Left ventricle myocardium inferior (tissue), 1 donor: ENCODE measurements at regions not wholly inside any gene's neighbourhood (a gene's known extent, or its start where the extent isn't known, plus 50 kb on each side); places are given as distances from the start of the nearest gene placed in this dataset.

ENCODE experiments used
- DNase-seq: peaks from one replicate; pipeline ENCODE4 v3.0.0-alpha.2; 2020
- H3K27ac ChIP-seq: fragments of 200-600 bp; replicated peaks from 2 replicates; pipeline ENCODE4 v1.8.0; 2021
- H3K27me3 ChIP-seq: fragments of 200-600 bp; 2 replicates; pipeline ENCODE4 v1.8.0; 2021; ENCODE audit warnings: low read depth
- H3K36me3 ChIP-seq: fragments of 200-600 bp; 2 replicates; pipeline ENCODE4 v1.8.0; 2021
- H3K4me1 ChIP-seq: fragments of 200-600 bp; 2 replicates; pipeline ENCODE4 v1.8.0; 2021
- H3K4me3 ChIP-seq: fragments of 200-600 bp; 2 replicates; pipeline ENCODE4 v1.8.0; 2021; ENCODE audit warnings: mild to moderate bottlenecking, moderate library complexity
- H3K9me3 ChIP-seq: fragments of 200-600 bp; replicated peaks from 2 replicates; pipeline ENCODE4 v1.8.0; 2021
- CTCF ChIP-seq: fragments of 200-600 bp; IDR thresholded peaks from 2 replicates; pipeline ENCODE4 v1.8.0; 2021; ENCODE audit warnings: antibody characterized with exemption, mild to moderate bottlenecking, borderline replicate concordance
- intact Hi-C: fragments of 100-400 bp; cut with micrococcal nuclease; formaldehyde crosslinking; loops from one replicate; pipeline ENCODE4 v1.11.0; 2022
- donor health status: DM: no; HTN: yes; CAD: no; lungs with severe emphysema.

- Histone ChIP-seq H3K4me3 (no peak overlapping the region), H3K27ac (no peak overlapping the region), H3K36me3 (no peaks in the 10 kb centered on the region), H3K27me3 (no peaks in the 10 kb centered on the region), H3K4me1 (no peaks in the 10 kb centered on the region), H3K9me3 (no peaks in the 10 kb centered on the region)
- intact Hi-C loops = no loop called here
- no peak for DNase-seq
- no peak for TF ChIP-seq CTCF
These were observed 233.4 kb downstream of the SOCS6 start for GRCh38 chr18:70522183-70522680.

GRCh38 chr18:70520867-70521266, 232.0 kb downstream of the SOCS6 start:
- intact Hi-C loops = no loop called here
- no peak overlapping the region for H3K27ac ChIP-seq
- no peaks in the 10 kb centered on the region for H3K36me3 ChIP-seq
- no peaks in the 10 kb centered on the region for H3K27me3 ChIP-seq
- no peaks in the 10 kb centered on the region for H3K4me1 ChIP-seq
- H3K4me3 ChIP-seq = no peak overlapping the region
- TF ChIP-seq CTCF = no peak
- H3K9me3 ChIP-seq = no peaks in the 10 kb centered on the region
- DNase-seq = no peak

- H3K4me1 ChIP-seq = no peaks in the 10 kb centered on the region
- H3K36me3 ChIP-seq = no peaks in the 10 kb centered on the region
- no peak for DNase-seq
- no peaks in the 10 kb centered on the region for H3K9me3 ChIP-seq
- H3K4me3 ChIP-seq = no peak overlapping the region
- TF ChIP-seq CTCF = no peak
- no peak overlapping the region for H3K27ac ChIP-seq
- H3K27me3 ChIP-seq = peaks cover 9% of the 10 kb centered on the region
- intact Hi-C loops = no loop called here
These were observed 224.8 kb downstream of the SOCS6 start for GRCh38 chr18:70513502-70514171.

GRCh38 chr18:70507970-70508369, 219.1 kb downstream of the SOCS6 start:
- no peaks in the 10 kb centered on the region for H3K4me1 ChIP-seq

GRCh38 chr18:70506511-70506910, 217.7 kb downstream of the SOCS6 start:
- Histone ChIP-seq H3K36me3 (no peaks in the 10 kb centered on the region), H3K4me1 (no peaks in the 10 kb centered on the region), H3K4me3 (no peak overlapping the region), H3K27me3 (peaks cover 48% of the 10 kb centered on the region), H3K9me3 (no peaks in the 10 kb centered on the region), H3K27ac (no peak overlapping the region)
- TF ChIP-seq CTCF = no peak
- intact Hi-C loops = no loop called here
- DNase-seq = no peak

More at GRCh38 chr18:70507970-70508369, 219.1 kb downstream of the SOCS6 start:
- H3K4me3 ChIP-seq = no peak overlapping the region
- intact Hi-C loops = no loop called here
- H3K27me3 ChIP-seq = peaks cover 46% of the 10 kb centered on the region
- no peak for TF ChIP-seq CTCF
- no peak for DNase-seq
- no peaks in the 10 kb centered on the region for H3K9me3 ChIP-seq
- no peaks in the 10 kb centered on the region for H3K36me3 ChIP-seq
- H3K27ac ChIP-seq = no peak overlapping the region
